GM21423 (cell line): ENCODE measurements at regions not wholly inside any gene's neighbourhood (a gene's known extent, or its start where the extent isn't known, plus 50 kb on each side); places are given as distances from the start of the nearest gene placed in this dataset.

ENCODE experiments used
- ATAC-seq: cut with Tn5 transposase; IDR thresholded peaks from one replicate; pipeline ENCODE4 v1.9.1; 2021; ENCODE audit warnings: mild to moderate bottlenecking, moderate library complexity; ENCODE audit not compliant: unreplicated experiment

DNA sequence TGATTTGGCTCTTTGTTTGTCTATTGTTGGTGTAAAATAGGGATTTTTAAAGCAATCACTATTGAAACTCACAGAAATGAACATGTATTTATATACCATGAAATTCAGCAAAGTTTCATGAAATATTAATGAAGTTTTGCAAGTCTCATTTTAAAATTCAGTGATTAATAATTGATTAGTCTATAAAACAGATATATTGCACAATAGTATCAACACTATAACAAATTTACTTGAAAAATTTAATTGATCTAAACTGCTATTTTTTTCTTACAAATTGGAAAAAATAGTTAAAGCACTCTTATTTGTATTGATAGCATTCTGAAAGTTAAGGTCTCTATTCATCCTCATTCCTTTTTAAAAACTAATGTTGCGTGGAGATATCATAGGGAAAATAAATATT lies 121.0 kb upstream of the PCDH9 start:
- ATAC-seq, result no peak

DNA sequence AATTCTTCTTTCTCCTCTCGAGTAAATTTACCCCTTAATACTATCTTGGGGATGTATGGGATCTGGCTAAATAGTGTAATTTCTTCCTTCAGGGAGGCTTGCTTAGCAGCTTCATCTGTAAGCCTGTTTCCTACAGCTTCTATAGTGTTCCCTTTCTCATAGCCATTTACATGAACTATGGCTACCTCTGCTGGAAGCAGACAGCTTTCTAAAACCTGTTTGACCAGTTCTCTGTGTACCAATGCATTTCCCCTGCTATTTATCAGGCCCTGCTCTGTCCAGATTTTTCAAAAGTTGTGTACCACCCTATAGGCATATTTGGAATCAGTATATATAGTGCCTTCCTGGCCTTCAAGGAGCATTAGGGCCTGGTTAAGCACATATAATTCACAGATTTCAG lies 113.6 kb upstream of the PCDH9 start:
- ATAC-seq, result no peak

DNA sequence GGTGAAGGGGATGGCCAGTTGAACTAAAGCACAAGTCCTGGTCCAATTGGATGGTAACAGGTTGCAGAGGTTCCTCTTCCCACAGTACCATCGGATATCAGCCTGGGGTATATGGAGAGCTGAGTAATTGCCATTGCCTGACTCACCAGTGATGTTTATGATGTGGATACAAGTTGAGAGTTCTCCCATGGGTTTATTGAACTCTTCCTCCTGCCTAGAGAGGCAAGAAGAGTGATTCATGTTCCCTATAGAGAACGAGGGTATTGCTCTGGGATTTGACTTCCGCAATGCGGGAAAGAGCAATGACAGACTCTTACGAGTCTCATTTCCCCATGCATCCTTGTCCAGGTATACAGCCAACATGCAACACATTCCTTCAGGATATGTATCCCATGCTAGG lies 111.3 kb upstream of the PCDH9 start:
- no peak for ATAC-seq

DNA sequence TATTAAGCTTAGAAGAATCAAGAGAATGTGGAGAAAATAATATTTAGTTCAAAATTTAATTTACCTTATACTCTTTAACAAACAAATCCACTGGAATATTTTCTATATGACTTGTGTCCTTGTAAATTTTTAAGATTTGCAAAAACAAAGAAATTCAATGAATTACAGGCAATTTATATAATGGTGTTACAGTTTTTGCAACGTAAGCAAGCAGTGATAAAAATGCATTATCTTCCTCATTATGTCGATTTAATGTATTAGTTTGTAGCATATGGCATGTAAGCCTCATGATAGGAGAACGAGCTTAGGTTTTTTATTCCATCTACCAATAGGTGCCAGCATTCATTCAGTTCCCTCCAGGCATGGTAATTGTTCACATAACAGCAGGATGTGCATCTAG lies 100.0 kb upstream of the PCDH9 start:
- ATAC-seq, result no peak

DNA sequence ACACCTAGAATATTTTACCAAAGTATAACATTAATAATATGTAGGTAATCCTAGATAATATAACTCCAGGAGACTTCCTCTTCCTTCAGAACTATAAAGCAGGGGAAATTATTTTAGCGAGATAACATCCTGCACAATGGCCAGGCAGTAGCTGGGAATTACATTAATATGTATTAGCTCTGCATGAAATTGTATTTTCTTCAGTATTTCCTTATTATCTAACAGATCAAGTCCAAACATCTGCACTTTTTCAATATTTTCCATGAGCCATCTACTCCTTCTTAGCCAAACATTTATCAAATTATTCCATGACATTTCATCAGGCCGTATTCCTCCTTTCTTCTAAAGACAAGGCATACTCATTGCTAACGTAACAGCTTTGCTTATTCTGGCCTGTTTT lies 98.8 kb upstream of the PCDH9 start:
- ATAC-seq, result no peak

DNA sequence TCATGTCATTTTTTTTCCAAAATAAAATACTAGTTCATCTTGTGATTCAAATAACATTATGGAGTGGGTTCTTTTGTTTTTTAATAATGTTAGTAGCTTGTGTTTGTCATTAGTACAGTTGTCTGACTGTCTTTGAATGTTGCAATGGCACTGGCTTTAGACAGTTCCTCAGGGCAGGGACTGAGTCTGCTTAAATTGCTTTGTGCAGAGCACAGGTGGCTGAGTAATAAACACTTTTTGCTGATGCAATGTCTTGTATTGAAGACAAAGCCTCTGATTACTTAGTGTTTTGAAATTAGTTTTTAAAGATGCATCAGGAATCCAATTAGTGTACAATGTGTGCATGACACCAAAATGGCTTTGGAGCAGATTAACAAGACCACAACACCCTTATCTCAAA lies 88.7 kb upstream of the PCDH9 start:
- ATAC-seq, result no peak

DNA sequence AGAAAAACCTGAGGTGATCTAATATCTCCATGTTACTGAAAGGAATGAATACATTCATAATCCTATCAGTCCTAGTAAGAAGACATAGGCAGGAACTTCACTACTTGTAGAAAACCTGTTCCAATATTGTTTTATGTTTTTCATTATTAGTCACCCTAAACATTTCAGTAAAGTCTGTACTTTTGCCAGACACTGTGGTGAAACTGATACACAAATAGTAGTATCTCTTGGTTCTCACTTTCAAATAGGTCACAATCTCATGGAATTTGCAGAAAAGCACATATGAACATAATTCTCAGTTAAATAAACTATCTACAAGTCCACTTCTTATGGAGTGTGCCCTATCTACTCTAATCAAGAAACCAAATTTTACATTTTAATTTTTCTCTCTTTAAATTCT lies 88.3 kb upstream of the PCDH9 start:
- no peak for ATAC-seq

DNA sequence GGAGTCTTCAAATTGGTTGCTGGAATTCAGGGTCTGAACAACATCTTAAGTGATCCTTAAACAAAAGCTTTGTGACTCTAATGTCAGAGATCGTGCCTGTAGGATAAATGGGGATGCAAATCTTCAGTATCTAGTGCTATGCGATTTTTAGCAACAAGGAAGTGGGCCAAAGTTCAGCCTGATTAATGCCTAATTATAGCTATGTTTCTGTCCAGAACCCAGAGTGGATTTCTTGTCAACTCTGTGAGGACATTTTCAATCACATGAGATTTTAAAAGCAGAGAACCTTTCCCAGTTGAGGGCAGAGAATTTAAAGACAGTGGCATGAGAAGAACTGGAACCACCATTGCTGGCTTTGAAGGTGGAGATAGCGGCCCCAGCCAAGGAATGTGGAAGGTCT lies 84.3 kb upstream of the PCDH9 start:
- no peak for ATAC-seq

DNA sequence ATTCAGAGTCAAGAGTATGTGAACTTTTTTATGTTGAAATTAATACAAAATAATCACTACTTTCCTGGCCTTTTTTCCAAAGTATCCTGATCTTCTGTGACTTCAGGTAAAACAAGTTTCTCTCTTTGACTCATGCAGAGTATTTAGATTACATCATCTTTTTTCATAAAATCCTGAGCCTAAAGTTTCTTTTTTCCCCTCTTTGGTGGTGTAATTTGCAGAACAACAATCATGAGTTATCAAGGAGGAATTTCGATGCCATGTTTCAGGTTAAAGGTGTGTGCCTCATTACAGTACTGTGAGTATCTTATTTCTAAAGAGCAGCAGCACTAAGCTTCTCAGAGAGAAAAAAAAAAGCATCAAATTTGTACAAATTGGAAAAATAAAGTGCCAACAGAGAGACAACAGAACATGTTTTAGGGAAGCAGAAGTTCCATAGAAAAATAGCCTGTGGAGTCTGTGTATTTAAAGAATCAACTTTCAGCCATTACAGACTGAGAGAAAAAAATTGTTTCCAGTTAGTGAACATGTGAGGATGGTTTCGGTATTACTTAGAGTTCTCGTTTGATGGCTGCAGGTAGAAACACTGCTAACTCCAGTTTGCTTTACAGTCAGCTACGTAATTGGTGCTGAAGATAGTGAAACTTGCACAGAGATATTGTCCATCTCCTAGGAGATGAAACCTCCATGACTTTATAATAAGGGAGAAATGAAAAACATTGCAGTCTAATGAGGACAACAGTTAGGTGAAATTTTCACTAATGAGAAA lies 78.1 kb upstream of the PCDH9 start:
- ATAC-seq, result no peak

DNA sequence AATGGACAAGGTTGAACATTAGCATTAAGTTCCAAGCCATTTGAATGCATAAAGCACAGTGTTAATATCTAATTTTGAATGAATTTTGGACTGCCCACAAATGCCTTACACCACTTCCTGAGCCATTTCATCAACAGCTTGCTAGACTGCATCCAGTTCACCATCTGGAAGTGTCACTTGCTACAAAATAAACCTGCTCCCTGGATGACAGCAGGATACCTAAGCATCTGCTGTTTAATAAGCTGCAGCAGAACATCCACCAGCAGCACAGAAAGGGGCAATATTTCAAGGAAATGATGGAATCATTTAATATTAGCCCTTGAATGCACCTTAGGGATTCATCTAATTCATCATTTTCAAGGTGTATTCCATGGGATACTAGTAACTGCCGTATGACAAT lies 76.6 kb upstream of the PCDH9 start:
- no peak for ATAC-seq

DNA sequence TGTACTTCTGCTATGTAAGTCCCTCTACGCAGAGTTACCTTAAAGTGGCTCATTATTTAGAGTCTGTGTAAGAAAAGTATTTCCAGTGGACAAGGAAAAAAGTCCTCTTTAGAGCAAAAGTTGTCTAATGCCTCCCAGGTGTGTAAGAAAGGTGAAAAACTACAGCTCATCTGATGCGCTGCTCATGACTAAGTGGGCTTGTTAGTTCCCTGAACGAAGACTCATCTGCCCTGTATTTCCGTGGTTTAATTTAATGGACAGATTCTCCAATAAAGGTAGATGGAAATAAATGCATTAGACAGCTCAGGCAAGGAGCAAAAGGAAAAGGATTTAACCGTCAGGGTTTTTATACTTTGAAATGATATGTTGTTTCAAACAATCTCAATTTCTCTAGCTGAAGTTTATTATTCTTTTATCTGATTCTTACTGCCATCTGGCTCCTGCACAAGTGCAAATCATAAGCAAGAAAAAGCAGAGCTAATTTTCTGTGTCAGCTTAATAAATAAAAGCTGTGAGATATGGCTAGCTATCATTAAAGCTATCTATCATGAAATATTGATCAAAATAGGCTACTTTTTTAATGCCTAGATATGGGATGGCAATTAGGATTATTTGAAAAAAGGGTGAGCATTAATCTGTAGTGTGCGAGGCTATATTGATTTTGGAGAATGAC lies 73.7 kb upstream of the PCDH9 start:
- ATAC-seq, result no peak

DNA sequence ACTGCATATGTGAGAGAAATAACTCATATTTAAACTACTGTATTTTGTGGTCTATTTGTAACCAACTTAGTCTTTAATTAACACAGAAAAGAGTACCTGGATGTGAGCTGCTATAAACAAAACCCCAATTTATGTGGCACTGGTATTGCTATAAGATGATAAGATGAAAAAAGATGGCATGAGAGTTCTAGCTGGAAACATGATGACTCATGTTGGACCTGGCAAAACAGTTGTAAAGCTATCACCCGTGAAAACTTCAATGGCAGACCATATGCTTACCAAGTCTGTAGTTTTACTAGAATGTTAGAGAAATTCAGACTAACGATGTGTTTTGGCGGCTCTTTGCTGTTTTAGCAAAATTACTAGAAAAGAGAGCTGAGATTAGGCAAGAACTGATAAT lies 69.6 kb upstream of the PCDH9 start:
- no peak for ATAC-seq

DNA sequence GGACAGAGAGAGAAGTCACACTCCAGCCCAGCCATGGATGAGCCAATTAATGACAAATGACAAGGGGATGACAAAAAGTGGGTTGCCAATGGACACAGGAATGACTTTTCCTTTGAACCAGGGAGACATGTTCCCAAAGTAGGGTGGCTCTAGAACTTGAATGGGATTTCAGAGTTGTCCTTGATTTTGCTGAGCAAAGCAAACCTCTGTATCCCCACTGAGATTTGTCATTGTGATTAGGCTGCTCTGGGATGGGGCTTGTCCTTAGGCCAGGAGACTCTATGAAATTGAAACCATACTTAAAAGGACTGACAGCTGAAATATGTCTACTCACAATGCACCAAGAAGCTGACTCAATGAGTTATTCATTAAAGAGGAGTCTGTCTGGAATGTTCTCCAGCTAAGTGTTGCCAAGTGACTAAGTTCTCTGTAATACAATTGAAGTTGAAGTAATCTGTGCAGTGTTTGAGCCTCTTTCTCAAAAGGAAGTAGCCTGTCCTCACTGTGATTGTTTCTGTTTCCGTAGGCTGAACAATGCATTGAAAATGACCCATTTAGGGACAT lies 69.0 kb upstream of the PCDH9 start:
- no peak for ATAC-seq

DNA sequence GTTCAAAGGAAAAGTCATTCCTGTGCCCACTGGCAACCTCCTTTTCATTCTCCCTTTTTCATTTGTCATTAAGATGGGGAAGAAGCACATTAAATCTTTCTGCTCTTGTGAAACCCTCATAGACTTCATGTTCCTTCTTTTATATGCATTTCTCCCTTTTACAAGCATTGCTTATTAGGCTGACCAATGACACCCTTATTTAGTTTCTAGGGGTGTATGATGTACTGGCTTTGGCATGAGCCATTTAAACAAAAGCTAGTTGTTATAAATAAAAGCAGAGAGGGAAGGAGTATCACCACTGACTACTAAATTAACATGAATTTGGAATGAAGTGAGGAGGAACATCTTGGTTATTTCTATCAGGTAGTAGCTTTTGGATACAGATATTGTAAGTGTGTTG lies 68.2 kb upstream of the PCDH9 start:
- no peak for ATAC-seq

DNA sequence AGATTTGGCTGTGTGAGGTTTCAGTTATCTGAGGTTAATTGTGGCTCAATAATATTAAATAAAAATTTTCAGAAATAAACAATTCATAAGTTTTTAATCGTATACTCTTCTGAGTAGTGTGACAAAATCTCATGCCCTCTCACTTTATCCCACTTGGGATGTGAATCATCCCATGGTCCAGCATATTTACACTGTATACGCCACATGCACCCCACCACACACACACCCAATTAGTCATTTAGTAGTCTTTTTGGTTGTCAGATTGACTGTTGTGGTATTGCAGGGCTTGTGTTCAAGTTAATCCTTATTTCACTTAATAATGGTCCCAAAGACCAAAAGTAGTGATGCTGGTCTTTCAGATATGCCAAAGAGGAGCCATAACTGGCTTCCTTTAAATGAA lies 66.4 kb upstream of the PCDH9 start:
- no peak for ATAC-seq

DNA sequence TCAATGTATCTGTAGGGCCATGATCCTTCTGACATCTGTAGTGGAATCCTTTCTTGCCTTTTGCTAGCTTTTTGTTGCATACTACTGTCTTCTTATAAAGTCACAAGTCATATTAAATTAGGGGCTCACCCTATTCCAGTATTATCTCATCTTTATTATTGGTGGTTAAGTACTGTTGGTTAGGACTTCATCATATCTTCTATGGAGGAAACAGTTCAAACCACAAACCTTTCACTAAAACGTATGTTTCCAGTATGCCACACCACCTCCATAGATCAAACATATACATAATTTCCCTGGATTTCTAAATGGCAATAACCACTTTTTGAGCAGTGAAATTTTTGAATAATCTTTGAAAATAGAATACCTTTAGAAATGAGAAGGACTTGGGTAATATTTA lies 62.8 kb upstream of the PCDH9 start:
- ATAC-seq, result no peak

DNA sequence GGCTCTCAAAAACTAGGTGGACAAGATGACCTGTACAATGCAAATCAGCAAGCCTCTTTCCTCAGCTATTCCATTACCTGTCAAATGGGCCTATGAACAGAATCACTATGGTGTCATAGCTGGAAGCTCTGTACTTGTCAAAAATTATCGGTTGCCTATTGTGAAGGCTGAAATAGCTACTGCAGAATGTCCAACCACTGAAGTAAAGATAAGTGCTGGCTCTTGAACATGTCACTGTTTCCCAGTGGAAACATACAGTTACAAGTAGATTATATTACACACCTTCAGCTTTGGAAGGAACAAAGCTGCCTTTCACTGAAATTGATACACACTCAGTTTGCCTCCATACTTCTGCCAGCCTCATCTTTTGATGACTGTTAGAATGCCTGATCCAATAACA lies 55.5 kb upstream of the PCDH9 start:
- ATAC-seq, result no peak

DNA sequence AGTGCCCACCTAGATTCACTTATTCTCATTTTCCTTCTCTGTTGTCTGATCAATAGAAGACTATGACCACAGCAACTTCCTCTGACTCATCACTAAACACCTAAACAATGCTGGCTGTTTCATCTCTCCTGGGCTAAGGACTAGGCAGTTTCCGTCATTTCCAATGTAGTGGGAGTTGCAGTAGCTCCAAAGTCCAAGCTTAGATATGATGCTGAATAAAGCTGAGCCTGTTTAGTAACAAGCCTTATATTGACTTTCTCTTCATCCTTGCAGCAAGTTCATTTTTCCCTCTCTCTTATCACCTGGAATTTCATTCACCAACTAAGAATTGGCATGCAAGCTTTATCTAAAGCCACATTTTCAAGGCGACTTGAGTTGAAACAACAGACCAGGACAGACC lies 53.5 kb upstream of the PCDH9 start:
- ATAC-seq, result no peak

DNA sequence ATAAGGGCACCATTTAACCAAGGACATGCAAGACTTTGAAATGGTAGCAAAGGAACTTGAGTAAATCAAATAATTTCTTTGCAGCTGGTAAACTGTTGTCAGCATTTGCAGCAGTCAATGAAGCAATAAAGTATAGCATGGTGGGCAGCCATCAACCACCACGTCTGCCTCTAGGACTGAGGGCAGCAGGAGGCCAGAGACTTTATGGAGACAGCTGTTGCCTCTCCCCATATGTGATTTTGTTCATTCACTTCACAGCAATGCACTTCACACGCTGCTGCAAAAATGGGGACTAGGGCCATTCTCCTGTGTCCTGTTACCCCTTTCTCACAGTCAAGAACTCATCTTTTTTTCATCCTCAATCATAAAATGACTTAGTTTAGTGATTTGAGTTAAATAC lies 51.3 kb upstream of the PCDH9 start:
- ATAC-seq, result no peak
